ENCODE measurements at regions not wholly inside any gene's neighbourhood (a gene's known extent, or its start where the extent isn't known, plus 50 kb on each side); places are given as distances from the start of the nearest gene placed in this dataset.

DNA sequence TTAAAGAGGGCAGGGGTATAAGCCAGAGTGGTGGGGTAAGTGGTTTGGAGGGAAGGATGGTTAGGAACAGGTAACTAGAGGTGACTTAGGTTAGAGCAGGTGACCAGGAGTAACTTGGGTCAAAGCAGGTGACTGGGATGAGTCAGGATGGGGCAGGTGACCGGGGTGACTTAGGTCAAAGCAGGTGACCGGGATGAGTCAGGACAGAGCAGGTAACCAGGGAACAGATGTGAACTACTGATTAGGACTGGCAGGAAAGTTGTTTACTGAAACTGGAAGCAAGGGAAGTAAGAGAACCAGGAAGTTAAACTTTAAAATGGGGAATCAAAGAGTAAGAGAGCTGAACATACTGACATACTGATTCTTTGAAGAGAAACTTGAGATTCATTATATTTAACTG, 57.4 kb downstream of the FSCB start (continued):
- TF ChIP-seq SATB2 (CRISPR knock-in tag; IDR thresholded peaks at IDR 0.05) = no peak
- TF ChIP-seq GTF2F1 (IDR thresholded peaks at IDR 0.05; ENCODE audit: low read length) = no peak
- no peak for TF ChIP-seq MBNL3 (CRISPR knock-in tag; conservative IDR thresholded peaks at IDR 0.05)
- TF ChIP-seq ZNF614 (CRISPR knock-in tag; IDR thresholded peaks at IDR 0.05; ENCODE audit: borderline replicate concordance) = no peak
- TF ChIP-seq HNRNPUL1 (IDR thresholded peaks at IDR 0.05; ENCODE audit: low read depth, low read length) = no peak
- no peak for TF ChIP-seq MYC (CRISPR knock-in tag; IDR thresholded peaks at IDR 0.05; ENCODE audit: borderline replicate concordance)
- TF ChIP-seq, protein P1, sequence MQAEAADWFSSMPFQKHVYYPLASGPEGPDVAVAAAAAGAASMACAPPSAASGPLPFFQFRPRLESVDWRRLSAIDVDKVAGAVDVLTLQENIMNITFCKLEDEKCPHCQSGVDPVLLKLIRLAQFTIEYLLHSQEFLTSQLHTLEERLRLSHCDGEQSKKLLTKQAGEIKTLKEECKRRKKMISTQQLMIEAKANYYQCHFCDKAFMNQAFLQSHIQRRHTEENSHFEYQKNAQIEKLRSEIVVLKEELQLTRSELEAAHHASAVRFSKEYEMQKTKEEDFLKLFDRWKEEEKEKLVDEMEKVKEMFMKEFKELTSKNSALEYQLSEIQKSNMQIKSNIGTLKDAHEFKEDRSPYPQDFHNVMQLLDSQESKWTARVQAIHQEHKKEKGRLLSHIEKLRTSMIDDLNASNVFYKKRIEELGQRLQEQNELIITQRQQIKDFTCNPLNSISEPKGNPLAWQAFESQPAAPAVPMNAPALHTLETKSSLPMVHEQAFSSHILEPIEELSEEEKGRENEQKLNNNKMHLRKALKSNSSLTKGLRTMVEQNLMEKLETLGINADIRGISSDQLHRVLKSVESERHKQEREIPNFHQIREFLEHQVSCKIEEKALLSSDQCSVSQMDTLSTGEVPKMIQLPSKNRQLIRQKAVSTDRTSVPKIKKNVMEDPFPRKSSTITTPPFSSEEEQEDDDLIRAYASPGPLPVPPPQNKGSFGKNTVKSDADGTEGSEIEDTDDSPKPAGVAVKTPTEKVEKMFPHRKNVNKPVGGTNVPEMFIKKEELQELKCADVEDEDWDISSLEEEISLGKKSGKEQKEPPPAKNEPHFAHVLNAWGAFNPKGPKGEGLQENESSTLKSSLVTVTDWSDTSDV (CRISPR knock-in tag; IDR thresholded peaks at IDR 0.05) = no peak
- TF ChIP-seq ZNF562 (CRISPR knock-in tag; IDR thresholded peaks at IDR 0.05; ENCODE audit: borderline replicate concordance) = no peak
- TF ChIP-seq, protein P2, sequence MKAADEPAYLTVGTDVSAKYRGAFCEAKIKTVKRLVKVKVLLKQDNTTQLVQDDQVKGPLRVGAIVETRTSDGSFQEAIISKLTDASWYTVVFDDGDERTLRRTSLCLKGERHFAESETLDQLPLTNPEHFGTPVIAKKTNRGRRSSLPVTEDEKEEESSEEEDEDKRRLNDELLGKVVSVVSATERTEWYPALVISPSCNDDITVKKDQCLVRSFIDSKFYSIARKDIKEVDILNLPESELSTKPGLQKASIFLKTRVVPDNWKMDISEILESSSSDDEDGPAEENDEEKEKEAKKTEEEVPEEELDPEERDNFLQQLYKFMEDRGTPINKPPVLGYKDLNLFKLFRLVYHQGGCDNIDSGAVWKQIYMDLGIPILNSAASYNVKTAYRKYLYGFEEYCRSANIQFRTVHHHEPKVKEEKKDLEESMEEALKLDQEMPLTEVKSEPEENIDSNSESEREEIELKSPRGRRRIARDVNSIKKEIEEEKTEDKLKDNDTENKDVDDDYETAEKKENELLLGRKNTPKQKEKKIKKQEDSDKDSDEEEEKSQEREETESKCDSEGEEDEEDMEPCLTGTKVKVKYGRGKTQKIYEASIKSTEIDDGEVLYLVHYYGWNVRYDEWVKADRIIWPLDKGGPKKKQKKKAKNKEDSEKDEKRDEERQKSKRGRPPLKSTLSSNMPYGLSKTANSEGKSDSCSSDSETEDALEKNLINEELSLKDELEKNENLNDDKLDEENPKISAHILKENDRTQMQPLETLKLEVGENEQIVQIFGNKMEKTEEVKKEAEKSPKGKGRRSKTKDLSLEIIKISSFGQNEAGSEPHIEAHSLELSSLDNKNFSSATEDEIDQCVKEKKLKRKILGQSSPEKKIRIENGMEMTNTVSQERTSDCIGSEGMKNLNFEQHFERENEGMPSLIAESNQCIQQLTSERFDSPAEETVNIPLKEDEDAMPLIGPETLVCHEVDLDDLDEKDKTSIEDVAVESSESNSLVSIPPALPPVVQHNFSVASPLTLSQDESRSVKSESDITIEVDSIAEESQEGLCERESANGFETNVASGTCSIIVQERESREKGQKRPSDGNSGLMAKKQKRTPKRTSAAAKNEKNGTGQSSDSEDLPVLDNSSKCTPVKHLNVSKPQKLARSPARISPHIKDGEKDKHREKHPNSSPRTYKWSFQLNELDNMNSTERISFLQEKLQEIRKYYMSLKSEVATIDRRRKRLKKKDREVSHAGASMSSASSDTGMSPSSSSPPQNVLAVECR (CRISPR knock-in tag; IDR thresholded peaks at IDR 0.05; ENCODE audit: borderline replicate concordance) = no peak
- TF ChIP-seq MED1 (CRISPR knock-in tag; IDR thresholded peaks at IDR 0.05) = peak; percentile 68
- TF ChIP-seq, protein P3, sequence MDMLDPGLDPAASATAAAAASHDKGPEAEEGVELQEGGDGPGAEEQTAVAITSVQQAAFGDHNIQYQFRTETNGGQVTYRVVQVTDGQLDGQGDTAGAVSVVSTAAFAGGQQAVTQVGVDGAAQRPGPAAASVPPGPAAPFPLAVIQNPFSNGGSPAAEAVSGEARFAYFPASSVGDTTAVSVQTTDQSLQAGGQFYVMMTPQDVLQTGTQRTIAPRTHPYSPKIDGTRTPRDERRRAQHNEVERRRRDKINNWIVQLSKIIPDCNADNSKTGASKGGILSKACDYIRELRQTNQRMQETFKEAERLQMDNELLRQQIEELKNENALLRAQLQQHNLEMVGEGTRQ (IDR thresholded peaks at IDR 0.05; ENCODE audit: low read depth, low read length) = no peak
- TF ChIP-seq, protein P3 (CRISPR knock-in tag; IDR thresholded peaks at IDR 0.05; ENCODE audit: borderline replicate concordance) = no peak
- TF ChIP-seq ZNF468 (CRISPR knock-in tag; IDR thresholded peaks at IDR 0.05) = no peak
- peak; percentile 71; the same call in 1 of the 2 replicates for TF ChIP-seq RXRA (CRISPR knock-in tag; IDR thresholded peaks at IDR 0.05)
- TF ChIP-seq ZNF782 (CRISPR knock-in tag; IDR thresholded peaks at IDR 0.05; ENCODE audit: borderline replicate concordance) = no peak
- TF ChIP-seq NR2F2 (IDR thresholded peaks at IDR 0.05; ENCODE audit: borderline replicate concordance, low read depth) = peak; percentile 41; the same call in 1 of the 2 replicates
- TF ChIP-seq, protein P4, sequence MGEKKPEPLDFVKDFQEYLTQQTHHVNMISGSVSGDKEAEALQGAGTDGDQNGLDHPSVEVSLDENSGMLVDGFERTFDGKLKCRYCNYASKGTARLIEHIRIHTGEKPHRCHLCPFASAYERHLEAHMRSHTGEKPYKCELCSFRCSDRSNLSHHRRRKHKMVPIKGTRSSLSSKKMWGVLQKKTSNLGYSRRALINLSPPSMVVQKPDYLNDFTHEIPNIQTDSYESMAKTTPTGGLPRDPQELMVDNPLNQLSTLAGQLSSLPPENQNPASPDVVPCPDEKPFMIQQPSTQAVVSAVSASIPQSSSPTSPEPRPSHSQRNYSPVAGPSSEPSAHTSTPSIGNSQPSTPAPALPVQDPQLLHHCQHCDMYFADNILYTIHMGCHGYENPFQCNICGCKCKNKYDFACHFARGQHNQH (CRISPR knock-in tag; IDR thresholded peaks at IDR 0.05) = no peak
- TF ChIP-seq, protein P5, sequence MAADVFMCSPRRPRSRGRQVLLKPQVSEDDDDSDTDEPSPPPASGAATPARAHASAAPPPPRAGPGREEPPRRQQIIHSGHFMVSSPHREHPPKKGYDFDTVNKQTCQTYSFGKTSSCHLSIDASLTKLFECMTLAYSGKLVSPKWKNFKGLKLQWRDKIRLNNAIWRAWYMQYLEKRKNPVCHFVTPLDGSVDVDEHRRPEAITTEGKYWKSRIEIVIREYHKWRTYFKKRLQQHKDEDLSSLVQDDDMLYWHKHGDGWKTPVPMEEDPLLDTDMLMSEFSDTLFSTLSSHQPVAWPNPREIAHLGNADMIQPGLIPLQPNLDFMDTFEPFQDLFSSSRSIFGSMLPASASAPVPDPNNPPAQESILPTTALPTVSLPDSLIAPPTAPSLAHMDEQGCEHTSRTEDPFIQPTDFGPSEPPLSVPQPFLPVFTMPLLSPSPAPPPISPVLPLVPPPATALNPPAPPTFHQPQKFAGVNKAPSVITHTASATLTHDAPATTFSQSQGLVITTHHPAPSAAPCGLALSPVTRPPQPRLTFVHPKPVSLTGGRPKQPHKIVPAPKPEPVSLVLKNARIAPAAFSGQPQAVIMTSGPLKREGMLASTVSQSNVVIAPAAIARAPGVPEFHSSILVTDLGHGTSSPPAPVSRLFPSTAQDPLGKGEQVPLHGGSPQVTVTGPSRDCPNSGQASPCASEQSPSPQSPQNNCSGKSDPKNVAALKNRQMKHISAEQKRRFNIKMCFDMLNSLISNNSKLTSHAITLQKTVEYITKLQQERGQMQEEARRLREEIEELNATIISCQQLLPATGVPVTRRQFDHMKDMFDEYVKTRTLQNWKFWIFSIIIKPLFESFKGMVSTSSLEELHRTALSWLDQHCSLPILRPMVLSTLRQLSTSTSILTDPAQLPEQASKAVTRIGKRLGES (CRISPR knock-in tag; IDR thresholded peaks at IDR 0.05; ENCODE audit: borderline replicate concordance) = no peak
